SK-N-MC (cell line): ENCODE measurements at regions not wholly inside any gene's neighbourhood (a gene's known extent, or its start where the extent isn't known, plus 50 kb on each side); places are given as distances from the start of the nearest gene placed in this dataset.

Experiments
- EZH2 ChIP-seq: fragments of 200-600 bp; sonication (generic); IDR thresholded peaks from one replicate; pipeline ENCODE4 v1.6.1; 2017; ENCODE audit warnings: antibody characterized with exemption
- FOXP2 ChIP-seq: optimal IDR thresholded peaks from 2 replicates; pipeline ENCODE3; 2011; ENCODE audit warnings: mild to moderate bottlenecking, moderate library complexity; ENCODE audit not compliant: insufficient read depth; ENCODE audit errors: extremely low read length, control extremely low read depth
- POLR2AphosphoS5 ChIP-seq: IDR thresholded peaks from 2 replicates; pipeline ENCODE4 v1.6.1; 2012; ENCODE audit warnings: mild to moderate bottlenecking, low read depth, low read length, borderline replicate concordance

DNA sequence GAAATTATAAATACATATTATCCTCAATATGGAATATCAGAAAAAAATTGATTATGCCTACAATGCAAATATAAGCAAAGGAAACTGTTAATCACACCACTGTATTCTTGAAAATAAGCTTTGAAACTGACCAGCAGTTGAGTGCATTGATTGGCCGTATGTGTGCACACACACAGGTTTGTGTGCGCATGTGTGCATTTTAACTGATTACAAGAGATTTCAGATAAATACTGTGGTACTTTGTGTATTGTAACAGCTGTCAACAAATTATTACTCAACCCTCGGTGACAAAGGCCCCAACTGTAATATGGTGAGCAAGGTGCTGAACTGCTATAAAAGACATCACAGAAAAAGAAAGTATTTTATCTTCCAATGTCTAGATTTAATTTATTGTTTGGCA, 1238.9 kb upstream of the ALCAM start:
- no peak for TF ChIP-seq EZH2
- no peak for TF ChIP-seq POLR2AphosphoS5
- no peak for TF ChIP-seq FOXP2
